Endothelial cell (in vitro differentiated cells): ENCODE measurements at regions not wholly inside any gene's neighbourhood (a gene's known extent, or its start where the extent isn't known, plus 50 kb on each side); places are given as distances from the start of the nearest gene placed in this dataset.

ENCODE experiments used
- DNase-seq: peaks from one replicate; pipeline ENCODE4 v3.0.0; 2021; ENCODE audit warnings: low spot score
- H3K27ac Mint-ChIP-seq: one replicate; pipeline ENCODE4 v1.8.0; 2021; ENCODE audit warnings: mixed read lengths, inconsistent platforms; ENCODE audit not compliant: unreplicated experiment
- H3K27me3 Mint-ChIP-seq: one replicate; pipeline ENCODE4 v1.8.0; 2021; ENCODE audit warnings: mild to moderate bottlenecking, moderate library complexity, mixed read lengths, inconsistent platforms; ENCODE audit not compliant: unreplicated experiment
- H3K36me3 Mint-ChIP-seq: one replicate; pipeline ENCODE4 v1.8.0; 2021; ENCODE audit warnings: mild to moderate bottlenecking, low read depth, mixed read lengths, inconsistent platforms; ENCODE audit not compliant: unreplicated experiment
- H3K4me1 Mint-ChIP-seq: one replicate; pipeline ENCODE4 v1.8.0; 2021; ENCODE audit warnings: mild to moderate bottlenecking, mixed read lengths, inconsistent platforms; ENCODE audit not compliant: unreplicated experiment
- H3K4me3 Mint-ChIP-seq: one replicate; pipeline ENCODE4 v1.8.0; 2021; ENCODE audit warnings: mild to moderate bottlenecking, mixed read lengths, inconsistent platforms; ENCODE audit not compliant: unreplicated experiment
- H3K9me3 Mint-ChIP-seq: one replicate; pipeline ENCODE4 v1.8.0; 2021; ENCODE audit warnings: mixed read lengths, inconsistent platforms; ENCODE audit not compliant: unreplicated experiment
- TF ChIP-seq, protein P1 (sequence below): fragments of 200-600 bp; sonication (generic); IDR thresholded peaks from one replicate; pipeline ENCODE4 v1.5.0; 2021; ENCODE audit warnings: antibody characterized with exemption; ENCODE audit not compliant: unreplicated experiment

DNA sequence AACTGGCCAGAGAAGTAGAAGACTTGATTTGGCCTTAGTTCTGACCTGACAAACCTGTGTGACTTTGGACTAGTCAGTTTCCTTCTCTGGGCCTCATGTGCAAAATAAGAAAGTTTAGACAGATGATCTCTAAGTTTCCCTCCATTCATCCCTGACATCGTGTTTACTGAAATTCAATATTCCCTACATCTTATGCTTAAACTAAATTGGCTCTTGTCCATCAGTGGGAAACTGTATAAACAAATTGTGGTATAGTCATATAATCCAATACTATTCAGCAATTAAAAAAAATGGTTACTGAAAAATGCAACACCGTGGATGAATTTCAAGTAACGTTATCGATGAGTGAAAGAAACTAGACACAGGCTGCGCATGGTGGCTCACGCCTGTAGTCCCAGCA, 64.4 kb upstream of the HRH1 start:
- Mint-ChIP-seq H3K27ac (no peak overlapping the region), H3K27me3 (peaks cover 6% of the 10 kb centered on the region), H3K4me1 (no peaks in the 10 kb centered on the region), H3K9me3 (no peaks in the 10 kb centered on the region), H3K36me3 (no peaks in the 10 kb centered on the region), H3K4me3 (no peak overlapping the region)
- TF ChIP-seq, protein P1, sequence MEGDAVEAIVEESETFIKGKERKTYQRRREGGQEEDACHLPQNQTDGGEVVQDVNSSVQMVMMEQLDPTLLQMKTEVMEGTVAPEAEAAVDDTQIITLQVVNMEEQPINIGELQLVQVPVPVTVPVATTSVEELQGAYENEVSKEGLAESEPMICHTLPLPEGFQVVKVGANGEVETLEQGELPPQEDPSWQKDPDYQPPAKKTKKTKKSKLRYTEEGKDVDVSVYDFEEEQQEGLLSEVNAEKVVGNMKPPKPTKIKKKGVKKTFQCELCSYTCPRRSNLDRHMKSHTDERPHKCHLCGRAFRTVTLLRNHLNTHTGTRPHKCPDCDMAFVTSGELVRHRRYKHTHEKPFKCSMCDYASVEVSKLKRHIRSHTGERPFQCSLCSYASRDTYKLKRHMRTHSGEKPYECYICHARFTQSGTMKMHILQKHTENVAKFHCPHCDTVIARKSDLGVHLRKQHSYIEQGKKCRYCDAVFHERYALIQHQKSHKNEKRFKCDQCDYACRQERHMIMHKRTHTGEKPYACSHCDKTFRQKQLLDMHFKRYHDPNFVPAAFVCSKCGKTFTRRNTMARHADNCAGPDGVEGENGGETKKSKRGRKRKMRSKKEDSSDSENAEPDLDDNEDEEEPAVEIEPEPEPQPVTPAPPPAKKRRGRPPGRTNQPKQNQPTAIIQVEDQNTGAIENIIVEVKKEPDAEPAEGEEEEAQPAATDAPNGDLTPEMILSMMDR, result no peak
- no peak for DNase-seq

DNA sequence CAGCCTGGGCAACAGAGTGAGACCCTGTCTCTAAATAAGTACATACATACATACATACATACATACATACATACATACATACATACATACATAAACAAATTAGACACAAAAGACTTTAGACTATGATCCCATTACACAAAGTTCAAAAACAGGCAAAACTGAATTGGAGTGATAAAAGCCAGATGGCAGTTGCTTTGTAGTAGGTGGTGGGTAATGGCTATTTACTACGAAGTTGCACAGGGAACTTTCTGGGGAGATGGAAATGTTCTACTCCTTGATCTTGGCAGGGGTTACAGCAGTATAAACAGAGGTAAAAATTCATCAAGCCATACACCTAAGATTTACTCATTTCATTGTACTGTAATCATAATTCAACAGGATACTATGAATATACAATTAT, 63.7 kb upstream of the HRH1 start:
- TF ChIP-seq, protein P1, result no peak
- Mint-ChIP-seq H3K4me1 (no peaks in the 10 kb centered on the region), H3K36me3 (no peaks in the 10 kb centered on the region), H3K4me3 (no peak overlapping the region), H3K27ac (no peak overlapping the region), H3K9me3 (no peaks in the 10 kb centered on the region), H3K27me3 (peaks cover 6% of the 10 kb centered on the region)
- DNase-seq, result no peak

DNA sequence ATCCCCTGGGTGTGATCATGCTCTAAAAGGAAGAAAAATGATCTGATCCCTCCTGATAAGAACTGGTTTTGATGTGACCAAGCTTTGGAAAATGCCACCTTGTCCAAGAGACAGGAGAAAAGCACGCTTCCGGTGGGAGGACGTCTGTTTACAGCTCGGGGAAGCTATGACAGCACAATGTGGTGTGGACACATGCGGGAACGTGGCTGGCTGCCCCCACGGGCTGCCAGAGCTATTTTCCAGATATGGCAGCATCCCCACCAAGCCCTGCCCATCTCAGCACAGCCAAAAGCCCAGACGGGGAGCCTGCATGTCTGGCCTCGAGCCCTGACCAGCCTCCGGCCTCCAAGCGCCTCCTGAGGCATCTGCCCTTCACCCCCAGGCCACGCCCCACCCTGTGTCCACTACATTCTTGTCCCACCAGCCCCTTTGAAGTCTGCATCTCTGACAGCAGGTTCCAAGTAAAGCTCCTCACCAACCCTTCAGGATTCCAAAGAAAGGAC, 63.2 kb upstream of the HRH1 start:
- H3K4me3 Mint-ChIP-seq, result no peak overlapping the region
- H3K27me3 Mint-ChIP-seq, result peaks cover 6% of the 10 kb centered on the region
- no peak for DNase-seq
- no peaks in the 10 kb centered on the region for H3K9me3 Mint-ChIP-seq
- no peaks in the 10 kb centered on the region for H3K36me3 Mint-ChIP-seq
- no peaks in the 10 kb centered on the region for H3K4me1 Mint-ChIP-seq
- TF ChIP-seq, protein P1, result no peak
- no peak overlapping the region for H3K27ac Mint-ChIP-seq

DNA sequence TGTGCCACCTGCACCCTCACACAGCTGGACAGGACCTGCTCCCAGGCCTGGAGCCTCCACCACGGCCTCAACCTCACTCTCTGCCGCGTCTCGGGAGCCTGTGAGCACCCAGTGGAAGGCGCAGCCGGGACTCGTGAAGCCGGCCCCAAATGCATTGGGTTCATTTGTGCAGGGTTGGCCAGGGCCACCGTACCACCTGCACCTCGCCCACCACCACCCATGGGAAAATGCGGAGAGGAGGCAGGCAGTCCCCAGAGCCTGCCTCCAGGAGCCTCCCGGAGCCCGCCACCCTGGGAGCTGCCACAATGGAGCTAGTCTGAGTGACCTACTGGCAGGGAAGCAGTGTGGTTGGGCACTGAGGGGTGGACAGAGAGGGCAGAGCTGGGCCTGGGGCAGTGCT, 62.5 kb upstream of the HRH1 start:
- DNase-seq, result no peak
- Mint-ChIP-seq H3K27ac (no peak overlapping the region), H3K4me3 (no peak overlapping the region), H3K27me3 (peaks cover 6% of the 10 kb centered on the region), H3K4me1 (no peaks in the 10 kb centered on the region), H3K9me3 (no peaks in the 10 kb centered on the region), H3K36me3 (no peaks in the 10 kb centered on the region)
- TF ChIP-seq, protein P1, result no peak

DNA sequence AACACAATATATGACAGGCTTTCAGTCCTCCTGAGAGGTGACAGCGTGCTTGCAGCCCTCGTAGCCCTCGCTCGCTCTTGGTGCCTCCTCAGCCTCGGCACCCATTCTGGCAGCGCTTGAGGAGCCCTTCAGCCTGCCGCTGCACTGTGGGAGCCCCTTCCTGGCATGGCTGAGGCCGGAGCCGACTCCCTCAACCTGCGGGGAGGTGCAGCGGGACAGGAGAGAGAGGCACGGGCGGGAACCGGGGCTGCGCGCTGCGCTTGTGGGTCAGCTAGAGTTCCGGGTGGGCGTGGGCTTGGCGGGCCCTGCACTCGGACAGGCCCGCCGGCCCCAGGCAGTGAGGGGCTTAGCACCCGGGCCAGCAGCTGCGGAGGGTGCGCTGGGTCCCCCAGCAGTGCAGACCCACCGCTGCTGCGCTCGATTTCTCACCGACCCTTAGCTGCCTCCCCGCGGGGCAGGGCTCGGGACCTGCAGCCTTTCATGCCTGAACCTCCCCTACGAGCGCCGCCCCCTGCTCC, 60.4 kb upstream of the HRH1 start:
- DNase-seq, result no peak
- Mint-ChIP-seq H3K36me3 (no peaks in the 10 kb centered on the region), H3K27ac (no peak overlapping the region), H3K4me1 (no peaks in the 10 kb centered on the region), H3K9me3 (no peaks in the 10 kb centered on the region), H3K4me3 (no peak overlapping the region), H3K27me3 (peaks cover 6% of the 10 kb centered on the region)
- TF ChIP-seq, protein P1, result no peak
